HL-60 (cell line): ENCODE measurements at regions not wholly inside any gene's neighbourhood (a gene's known extent, or its start where the extent isn't known, plus 50 kb on each side); places are given as distances from the start of the nearest gene placed in this dataset.

Experiments used
- DNase-seq, 2 experiments: peaks; one replicate each; pipeline ENCODE4 v3.0.0-alpha.2; 2010 to 2020; ENCODE audit warnings: low read depth in 1 of 2, low spot score in 1 of 2
- H3K27ac ChIP-seq: fragments of 250-450 bp; sonication (Bioruptor Pico); replicated peaks from 2 replicates; pipeline ENCODE4 v1.5.1; 2020; ENCODE audit warnings: mild to moderate bottlenecking, moderate library complexity
- H3K27me3 ChIP-seq: fragments of 250-450 bp; sonication (Bioruptor Pico); 2 replicates; pipeline ENCODE4 v1.5.1; 2021; ENCODE audit warnings: mild to moderate bottlenecking, moderate library complexity; ENCODE audit not compliant: insufficient read depth, poor library complexity, severe bottlenecking
- H3K4me3 ChIP-seq: replicated peaks from 2 replicates; pipeline ENCODE4 v1.5.1; 2011; ENCODE audit warnings: mild to moderate bottlenecking, control low read depth, low read length; ENCODE audit not compliant: insufficient read depth
- CTCF ChIP-seq: IDR thresholded peaks from one replicate; pipeline ENCODE4 v1.5.1; 2011; ENCODE audit warnings: low read length, control low read depth, inconsistent platforms; ENCODE audit not compliant: insufficient read depth
- GABPA ChIP-seq: IDR thresholded peaks from 2 replicates; pipeline ENCODE4 v1.6.1; 2012; ENCODE audit warnings: low read depth
- POLR2AphosphoS5 ChIP-seq: IDR thresholded peaks from 2 replicates; pipeline ENCODE4 v1.6.1; 2012; ENCODE audit warnings: low read depth
- REST ChIP-seq: IDR thresholded peaks from 2 replicates; pipeline ENCODE4 v1.6.1; 2012; ENCODE audit warnings: low read depth; ENCODE audit not compliant: insufficient replicate concordance
- SPI1 ChIP-seq: IDR thresholded peaks from 2 replicates; pipeline ENCODE4 v1.6.1; 2012; ENCODE audit warnings: low read depth, mild to moderate bottlenecking, borderline replicate concordance

- no peaks in the 10 kb centered on the region for H3K27me3 ChIP-seq
- TF ChIP-seq SPI1 (no peak), GABPA (no peak), POLR2AphosphoS5 (no peak), REST (no peak), CTCF (no peak)
- H3K4me3 ChIP-seq = no peak overlapping the region
- DNase-seq = no peak
- no peak overlapping the region for H3K27ac ChIP-seq
These were observed 1535.8 kb upstream of the PCDH10 start for GRCh38 chr4:131613086-131613823.

- Histone ChIP-seq H3K27ac (no peak overlapping the region), H3K27me3 (no peaks in the 10 kb centered on the region), H3K4me3 (no peak overlapping the region)
- TF ChIP-seq GABPA (no peak), POLR2AphosphoS5 (no peak), CTCF (no peak), SPI1 (no peak), REST (no peak)
- no peak for DNase-seq
These were observed 1535.3 kb upstream of the PCDH10 start for GRCh38 chr4:131613824-131614216.

- no peak for DNase-seq
- Histone ChIP-seq H3K4me3 (no peak overlapping the region), H3K27me3 (no peaks in the 10 kb centered on the region), H3K27ac (no peak overlapping the region)
- TF ChIP-seq GABPA (no peak), CTCF (no peak), SPI1 (no peak), REST (no peak), POLR2AphosphoS5 (no peak)
These were observed 1516.2 kb upstream of the PCDH10 start for GRCh38 chr4:131632877-131633276.
